Muscle of leg (tissue), 3 donors: ENCODE measurements at regions not wholly inside any gene's neighbourhood (a gene's known extent, or its start where the extent isn't known, plus 50 kb on each side); places are given as distances from the start of the nearest gene placed in this dataset.

Experiments
- DNase-seq: peaks from one replicate; pipeline ENCODE4 v3.0.0; 2013
- H3K27ac ChIP-seq: one replicate; pipeline ENCODE4 v1.5.1; 2013; ENCODE audit warnings: mild to moderate bottlenecking, low read length, control low read depth
- H3K27me3 ChIP-seq: one replicate; pipeline ENCODE4 v1.6.1; 2013; ENCODE audit warnings: low read length; ENCODE audit not compliant: control insufficient read depth, insufficient read depth
- H3K36me3 ChIP-seq: one replicate; pipeline ENCODE4 v1.6.1; 2013; ENCODE audit warnings: low read length; ENCODE audit not compliant: control insufficient read depth, insufficient read depth
- H3K4me1 ChIP-seq: one replicate; pipeline ENCODE4 v1.6.1; 2013; ENCODE audit warnings: low read length; ENCODE audit not compliant: control insufficient read depth, insufficient read depth
- H3K4me3 ChIP-seq: one replicate; pipeline ENCODE4 v1.5.1; 2013; ENCODE audit warnings: low read length, control low read depth
- H3K9me3 ChIP-seq: replicated peaks from 2 replicates; pipeline ENCODE4 v1.6.1; 2013; ENCODE audit warnings: low read depth, low read length; ENCODE audit not compliant: control insufficient read depth
- WGBS: methylation state at CpG from one replicate; pipeline ENCODE4 v1.1.5; 2013; ENCODE audit warnings: missing lambda C conversion rate; ENCODE audit not compliant: insufficient coverage; 5-methylcytosine and 5-hydroxymethylcytosine counted together

GRCh38 chr15:96122077-96123027 is 208.1 kb upstream of the NR2F2 start:
- H3K9me3 ChIP-seq: no peaks in the 10 kb centered on the region
- H3K27me3 ChIP-seq: no peaks in the 10 kb centered on the region
- no peak overlapping the region for H3K27ac ChIP-seq
- H3K4me3 ChIP-seq: no peak overlapping the region
- DNase-seq: no peak
- H3K36me3 ChIP-seq: no peaks in the 10 kb centered on the region
- peaks cover 4% of the 10 kb centered on the region for H3K4me1 ChIP-seq
- WGBS: 95% methylated on average over 2 of the region's 5 CpGs

GRCh38 chr15:96123028-96123400 is 207.5 kb upstream of the NR2F2 start:
- H3K36me3 ChIP-seq: no peaks in the 10 kb centered on the region
- no peak overlapping the region for H3K27ac ChIP-seq
- no peak for DNase-seq
- peaks cover 4% of the 10 kb centered on the region for H3K4me1 ChIP-seq
- no peaks in the 10 kb centered on the region for H3K9me3 ChIP-seq
- H3K27me3 ChIP-seq: no peaks in the 10 kb centered on the region
- 40% methylated on average over 2 of the region's 7 CpGs for WGBS
- no peak overlapping the region for H3K4me3 ChIP-seq

GRCh38 chr15:96123630-96124187 is 206.8 kb upstream of the NR2F2 start:
- no CpG with 5 or more reads among the region's 5 CpGs for WGBS
- Histone ChIP-seq H3K9me3 (no peaks in the 10 kb centered on the region), H3K27me3 (no peaks in the 10 kb centered on the region), H3K4me1 (peaks cover 4% of the 10 kb centered on the region), H3K36me3 (no peaks in the 10 kb centered on the region), H3K27ac (no peak overlapping the region), H3K4me3 (no peak overlapping the region)
- DNase-seq: no peak

- H3K9me3 ChIP-seq: no peaks in the 10 kb centered on the region
- H3K4me3 ChIP-seq: no peak overlapping the region
- WGBS: 94% methylated on average over 4 of the region's 5 CpGs
- H3K27ac ChIP-seq: no peak overlapping the region
- H3K27me3 ChIP-seq: no peaks in the 10 kb centered on the region
- no peak for DNase-seq
- peaks cover 4% of the 10 kb centered on the region for H3K4me1 ChIP-seq
- no peaks in the 10 kb centered on the region for H3K36me3 ChIP-seq
Measured at GRCh38 chr15:96124436-96124835, 206.1 kb upstream of the NR2F2 start.

- no peaks in the 10 kb centered on the region for H3K36me3 ChIP-seq
- no peaks in the 10 kb centered on the region for H3K9me3 ChIP-seq
- no peak overlapping the region for H3K4me3 ChIP-seq
- H3K27me3 ChIP-seq: no peaks in the 10 kb centered on the region
- no peak for DNase-seq
- WGBS: no CpG with 5 or more reads among the region's 5 CpGs
- H3K4me1 ChIP-seq: no peaks in the 10 kb centered on the region
- H3K27ac ChIP-seq: no peak overlapping the region
Measured at GRCh38 chr15:96125721-96126415, 204.6 kb upstream of the NR2F2 start.

- Histone ChIP-seq H3K27ac (no peak overlapping the region), H3K27me3 (no peaks in the 10 kb centered on the region), H3K36me3 (no peaks in the 10 kb centered on the region), H3K9me3 (no peaks in the 10 kb centered on the region), H3K4me1 (no peaks in the 10 kb centered on the region), H3K4me3 (no peak overlapping the region)
- DNase-seq: no peak
- 95% methylated on average over 5 of the region's 5 CpGs for WGBS
Measured at GRCh38 chr15:96126859-96127258, 203.6 kb upstream of the NR2F2 start.

GRCh38 chr15:96130734-96131133 is 199.8 kb upstream of the NR2F2 start:
- no peak overlapping the region for H3K27ac ChIP-seq
- DNase-seq: peak; percentile 28
- WGBS: 0% methylated on average over 1 of the region's 1 CpG
- H3K4me3 ChIP-seq: no peak overlapping the region
- H3K36me3 ChIP-seq: no peaks in the 10 kb centered on the region
- H3K9me3 ChIP-seq: no peaks in the 10 kb centered on the region
- H3K27me3 ChIP-seq: no peaks in the 10 kb centered on the region
- H3K4me1 ChIP-seq: no peaks in the 10 kb centered on the region

- Histone ChIP-seq H3K4me1 (no peaks in the 10 kb centered on the region), H3K4me3 (no peak overlapping the region), H3K27me3 (no peaks in the 10 kb centered on the region), H3K9me3 (no peaks in the 10 kb centered on the region), H3K27ac (no peak overlapping the region), H3K36me3 (no peaks in the 10 kb centered on the region)
- WGBS: no CpG with 5 or more reads among the region's 1 CpG
- no peak for DNase-seq
Measured at GRCh38 chr15:96132126-96132525, 198.4 kb upstream of the NR2F2 start.

- H3K36me3 ChIP-seq: no peaks in the 10 kb centered on the region
- 94% methylated on average over 32 of the region's 36 CpGs for WGBS
- DNase-seq: no peak
- no peaks in the 10 kb centered on the region for H3K27me3 ChIP-seq
- no peaks in the 10 kb centered on the region for H3K4me1 ChIP-seq
- no peak overlapping the region for H3K4me3 ChIP-seq
- H3K9me3 ChIP-seq: no peaks in the 10 kb centered on the region
- H3K27ac ChIP-seq: no peak overlapping the region
Measured at GRCh38 chr15:96135166-96136093, 195.1 kb upstream of the NR2F2 start.
